ENCODE measurements at regions not wholly inside any gene's neighbourhood (a gene's known extent, or its start where the extent isn't known, plus 50 kb on each side); places are given as distances from the start of the nearest gene placed in this dataset.

DNA sequence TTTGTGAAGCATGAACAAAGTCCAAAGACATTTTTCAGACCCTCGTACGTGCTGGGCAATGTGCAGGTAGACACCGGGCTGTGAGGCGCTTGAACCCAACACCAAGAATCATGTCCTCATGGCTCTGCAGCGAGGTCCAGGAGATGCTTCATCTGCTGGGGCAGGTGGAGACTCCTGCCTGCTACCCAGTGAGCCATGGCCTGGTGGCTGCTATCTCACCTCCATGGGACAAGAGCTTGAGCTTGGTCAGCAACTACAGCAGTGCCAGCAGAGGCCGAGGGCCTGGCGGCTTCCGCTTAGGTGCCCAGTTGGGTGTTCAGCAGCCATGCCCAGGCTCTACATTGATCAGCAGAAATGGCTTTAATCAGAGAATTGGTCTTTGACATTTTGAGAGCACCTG, 281.0 kb upstream of the HS6ST1 start:
- TF ChIP-seq, protein P1, sequence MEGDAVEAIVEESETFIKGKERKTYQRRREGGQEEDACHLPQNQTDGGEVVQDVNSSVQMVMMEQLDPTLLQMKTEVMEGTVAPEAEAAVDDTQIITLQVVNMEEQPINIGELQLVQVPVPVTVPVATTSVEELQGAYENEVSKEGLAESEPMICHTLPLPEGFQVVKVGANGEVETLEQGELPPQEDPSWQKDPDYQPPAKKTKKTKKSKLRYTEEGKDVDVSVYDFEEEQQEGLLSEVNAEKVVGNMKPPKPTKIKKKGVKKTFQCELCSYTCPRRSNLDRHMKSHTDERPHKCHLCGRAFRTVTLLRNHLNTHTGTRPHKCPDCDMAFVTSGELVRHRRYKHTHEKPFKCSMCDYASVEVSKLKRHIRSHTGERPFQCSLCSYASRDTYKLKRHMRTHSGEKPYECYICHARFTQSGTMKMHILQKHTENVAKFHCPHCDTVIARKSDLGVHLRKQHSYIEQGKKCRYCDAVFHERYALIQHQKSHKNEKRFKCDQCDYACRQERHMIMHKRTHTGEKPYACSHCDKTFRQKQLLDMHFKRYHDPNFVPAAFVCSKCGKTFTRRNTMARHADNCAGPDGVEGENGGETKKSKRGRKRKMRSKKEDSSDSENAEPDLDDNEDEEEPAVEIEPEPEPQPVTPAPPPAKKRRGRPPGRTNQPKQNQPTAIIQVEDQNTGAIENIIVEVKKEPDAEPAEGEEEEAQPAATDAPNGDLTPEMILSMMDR (IDR thresholded peaks at IDR 0.05; ENCODE audit: low read length): no peak
- TF ChIP-seq EZH2phosphoT487 (IDR thresholded peaks at IDR 0.05; ENCODE audit: low read length) (no peak), EZH2 (optimal IDR thresholded peaks at IDR 0.05; ENCODE audit: low read depth, low read length) (no peak)
